ENCODE measurements at regions not wholly inside any gene's neighbourhood (a gene's known extent, or its start where the extent isn't known, plus 50 kb on each side); places are given as distances from the start of the nearest gene placed in this dataset.

GRCh38 chr11:70535191-70535971, 137.1 kb downstream of the CTTN start:
- no peak for DNase-seq (ENCODE audit: low spot score)

- no peak for DNase-seq (ENCODE audit: low spot score)
Measured at GRCh38 chr11:70536051-70536877, 137.9 kb downstream of the CTTN start.

DNA sequence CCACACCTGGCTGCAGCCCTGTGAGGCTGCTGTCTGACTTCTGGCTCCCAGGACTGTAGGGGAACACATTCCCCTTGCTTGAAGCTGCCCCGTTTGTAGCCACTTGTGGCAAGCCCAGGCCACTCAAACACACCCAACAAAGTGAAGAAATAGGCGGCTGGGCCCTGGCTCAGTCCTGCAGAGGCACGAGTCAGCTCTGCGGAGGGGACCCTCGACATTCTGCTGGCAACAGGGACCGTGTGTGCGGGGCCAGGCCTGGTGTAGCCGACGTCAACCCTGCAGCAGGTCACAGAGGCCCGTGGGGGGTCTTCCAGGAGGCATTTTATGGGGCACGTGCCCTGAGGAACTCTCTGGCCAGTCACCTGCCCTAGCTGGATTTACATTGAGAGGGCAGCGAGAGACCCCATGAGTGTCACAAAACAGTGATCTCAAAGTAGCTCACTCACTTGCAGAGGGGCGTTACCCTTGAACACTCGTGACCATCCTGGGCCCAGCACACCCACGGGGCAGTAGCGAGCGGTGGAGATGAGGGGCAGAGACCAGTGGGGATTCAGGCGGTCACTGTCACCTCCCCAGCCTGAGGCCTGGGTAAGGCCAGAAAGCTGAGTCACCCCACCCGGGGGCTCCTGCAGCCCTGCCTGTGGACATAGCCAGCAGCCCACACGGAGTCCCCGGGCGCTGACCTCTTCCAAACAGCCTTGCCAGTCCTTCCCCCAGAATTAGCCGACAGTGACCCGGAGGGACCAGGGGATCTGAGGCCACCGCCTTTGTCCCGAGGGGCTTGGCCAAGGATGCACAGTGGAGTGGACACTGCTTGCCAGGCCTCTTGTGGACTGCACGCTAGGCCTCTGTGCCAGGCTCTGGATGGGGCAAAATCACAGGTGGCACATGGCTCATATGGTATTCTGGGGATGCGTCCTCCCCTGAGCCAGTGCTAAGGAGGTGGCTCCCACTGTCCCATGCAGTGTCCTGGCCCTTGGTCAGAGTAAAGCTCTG, 139.5 kb downstream of the CTTN start:
- no peak for DNase-seq (ENCODE audit: low spot score)

- no peak for DNase-seq (ENCODE audit: low spot score)
Measured at GRCh38 chr11:70538641-70539359, 140.5 kb downstream of the CTTN start.

GRCh38 chr11:70539360-70540095, 141.2 kb downstream of the CTTN start:
- no peak for DNase-seq (ENCODE audit: low spot score)

DNA sequence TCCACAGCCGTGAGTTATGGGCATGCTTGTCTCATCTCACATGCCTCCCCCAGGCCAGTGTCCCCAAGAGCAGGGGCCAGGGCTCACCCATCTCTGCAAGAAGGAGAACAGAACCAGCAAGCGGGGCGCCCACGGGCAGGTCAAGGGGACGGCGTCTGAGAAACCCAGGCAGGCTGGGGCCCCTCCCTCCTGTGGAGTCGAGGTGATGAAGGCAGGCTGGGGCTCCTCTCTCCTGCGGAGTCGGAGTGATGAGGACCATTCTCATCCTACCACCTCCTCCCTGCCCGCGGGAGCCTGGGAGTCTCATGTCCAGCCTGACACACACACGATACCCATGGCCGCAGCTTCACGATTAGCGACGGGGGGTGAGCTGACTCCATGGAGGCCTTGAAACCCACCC, 141.9 kb downstream of the CTTN start:
- no peak for DNase-seq (ENCODE audit: low spot score)

- DNase-seq (ENCODE audit: low spot score): no peak
Measured at GRCh38 chr11:70541176-70541575, 142.8 kb downstream of the CTTN start.

GRCh38 chr11:70541699-70542098, 143.4 kb downstream of the CTTN start:
- DNase-seq (ENCODE audit: low spot score): no peak

GRCh38 chr11:70542406-70542805, 144.1 kb downstream of the CTTN start:
- no peak for DNase-seq (ENCODE audit: low spot score)

- no peak for DNase-seq (ENCODE audit: low spot score)
Measured at GRCh38 chr11:70542811-70543210, 144.5 kb downstream of the CTTN start.

DNA sequence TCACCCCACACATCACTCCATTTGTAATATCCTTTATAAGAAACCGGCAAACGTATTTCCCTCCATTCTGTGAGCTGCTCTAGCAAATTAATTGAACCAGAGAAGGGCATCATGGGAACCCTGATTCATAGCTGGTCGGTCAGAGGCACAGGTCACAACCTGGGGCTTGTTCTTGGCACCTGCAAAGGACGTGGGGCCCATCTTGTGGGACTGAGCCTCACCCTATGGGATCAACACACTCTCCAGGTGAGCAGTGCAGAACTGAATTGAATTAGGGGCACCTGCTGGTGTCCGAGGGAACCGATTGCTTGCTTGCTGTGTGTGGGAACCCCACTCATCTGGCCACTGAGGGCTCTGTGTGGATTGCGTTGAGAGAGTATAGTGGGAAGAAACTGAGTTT, 145.3 kb downstream of the CTTN start:
- no peak for DNase-seq (ENCODE audit: low spot score)

DNA sequence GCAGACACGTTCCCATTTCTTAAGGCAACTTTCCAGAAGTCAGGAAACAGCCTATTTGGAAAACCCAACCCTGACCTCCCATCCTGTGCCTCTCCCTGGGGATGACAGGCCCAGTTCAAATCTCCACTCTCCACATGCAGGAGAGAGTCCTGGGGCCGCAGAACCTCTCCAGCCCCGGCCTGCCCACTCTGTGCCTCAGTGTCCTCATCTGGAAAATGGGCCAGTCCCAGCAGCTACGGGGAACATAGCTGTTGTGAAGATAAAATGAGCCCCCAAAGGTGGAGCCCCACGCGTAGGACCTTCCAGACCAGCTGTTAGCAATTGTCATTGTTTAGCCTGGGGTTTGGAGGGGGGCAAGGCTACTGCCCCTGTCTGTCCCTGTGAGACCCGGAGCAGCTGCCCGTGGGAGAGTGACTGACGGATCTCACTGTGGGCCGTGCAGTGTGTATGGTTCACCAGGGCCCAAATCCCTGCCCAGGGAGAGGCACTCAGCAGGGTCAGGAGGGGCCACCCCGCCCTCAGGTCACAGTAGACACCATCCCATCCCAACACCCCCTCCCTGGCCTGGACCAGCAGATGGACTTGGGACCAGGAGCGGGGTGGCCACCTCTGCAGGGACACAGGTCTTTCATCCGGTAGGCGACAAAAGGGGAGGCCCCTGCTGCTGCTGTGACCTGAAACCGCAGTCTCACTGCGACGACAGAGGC, 145.9 kb downstream of the CTTN start:
- no peak for DNase-seq (ENCODE audit: low spot score)

DNA sequence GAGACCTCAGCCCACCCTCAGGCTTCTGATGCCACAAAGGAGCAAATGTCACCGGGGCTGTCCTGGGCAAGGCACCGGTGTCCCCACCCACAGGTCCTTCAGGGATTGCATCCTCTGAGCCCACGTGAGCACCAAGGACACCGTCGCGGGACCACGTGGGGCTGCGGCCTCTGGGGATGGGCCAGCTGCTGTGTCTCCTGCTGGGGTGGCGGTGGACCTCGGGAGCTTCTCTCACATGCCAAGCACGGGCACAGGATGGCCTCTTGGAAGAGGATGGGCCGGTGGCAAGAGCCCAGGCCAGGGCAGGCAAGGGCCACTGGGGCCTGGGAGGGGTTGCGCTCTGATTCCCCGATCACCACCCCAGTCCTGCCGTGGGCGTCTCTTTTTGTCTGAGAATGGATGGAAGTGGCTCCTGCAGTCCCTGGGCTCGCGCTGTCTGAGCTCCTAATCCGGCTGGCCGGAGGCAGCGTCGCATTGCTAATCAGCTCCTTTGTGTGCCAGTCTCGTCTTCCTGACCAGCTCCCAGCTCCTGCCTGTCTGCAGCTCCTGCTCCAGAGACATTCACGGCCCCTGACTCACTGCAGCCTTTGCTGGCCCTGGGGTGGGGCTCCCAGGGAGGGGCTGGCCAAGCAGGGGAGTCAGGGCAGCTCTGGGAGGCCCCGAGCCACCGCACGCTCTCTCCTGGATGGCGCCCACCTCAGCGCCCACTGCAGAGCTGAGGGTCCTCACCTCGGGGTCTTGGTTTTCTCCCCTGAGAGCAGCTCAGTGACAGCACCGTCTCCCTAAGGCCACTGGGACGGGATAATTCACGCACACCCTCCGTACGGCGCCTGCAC, 146.7 kb downstream of the CTTN start:
- DNase-seq (ENCODE audit: low spot score): no peak

- DNase-seq (ENCODE audit: low spot score): no peak
Measured at GRCh38 chr11:70545610-70545912, 147.2 kb downstream of the CTTN start.

DNA sequence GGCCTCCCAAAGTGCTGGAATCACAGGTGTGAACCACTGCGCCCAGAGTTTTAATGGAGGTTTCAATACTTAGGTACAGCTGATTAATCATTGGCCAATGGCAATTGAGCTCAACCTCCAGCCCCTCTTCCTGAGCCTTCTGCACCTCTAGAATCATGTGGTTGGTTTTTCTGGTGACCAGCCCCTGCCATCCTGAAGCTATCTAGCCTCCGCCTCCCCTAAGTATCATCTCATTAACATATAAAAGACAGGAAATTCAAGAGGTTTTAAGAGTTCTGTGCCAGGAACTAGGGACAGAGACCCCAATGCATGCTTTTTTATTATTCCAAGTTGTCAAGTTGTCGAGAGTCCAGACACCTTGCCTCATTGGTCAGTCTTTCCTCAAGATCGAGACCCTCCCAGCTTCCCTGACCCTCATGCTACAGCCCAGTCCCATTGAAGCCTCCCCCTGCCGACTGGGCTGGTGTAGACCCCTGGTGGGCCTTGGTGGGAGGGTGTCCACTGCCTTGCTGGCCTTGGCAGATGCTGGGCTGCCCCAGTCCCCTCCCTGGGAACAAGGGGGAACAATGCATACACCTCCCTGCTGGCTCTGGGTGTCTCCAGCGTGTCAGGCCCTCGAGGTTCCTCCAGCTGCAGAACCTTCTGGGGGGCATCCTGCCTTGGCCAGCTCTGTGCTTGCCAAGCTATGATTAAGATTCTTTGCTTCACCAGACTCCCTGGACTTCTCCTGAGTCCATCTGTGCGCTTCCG, 148.0 kb downstream of the CTTN start:
- no peak for DNase-seq (ENCODE audit: low spot score)

DNA sequence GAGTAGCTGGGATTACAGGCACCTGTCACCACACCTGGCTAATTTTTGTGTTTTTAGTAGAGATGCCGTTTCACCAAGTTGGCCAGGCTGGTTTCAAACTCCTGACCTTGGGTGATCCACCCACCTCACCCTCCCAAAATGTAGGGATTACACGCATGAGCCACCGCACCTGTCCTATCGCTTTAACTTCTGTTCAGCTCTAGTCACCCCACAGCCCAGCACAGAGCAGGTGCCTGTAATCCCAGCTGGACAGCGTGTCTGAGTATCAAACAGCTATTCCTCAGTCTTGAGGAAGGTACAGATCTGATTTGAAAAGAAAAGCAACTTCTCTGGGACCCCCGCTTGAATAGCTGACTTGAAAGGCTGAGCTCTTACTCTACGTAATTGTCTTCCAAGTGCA, 149.1 kb downstream of the CTTN start:
- no peak for DNase-seq (ENCODE audit: low spot score)

GRCh38 chr11:70547821-70548670, 149.7 kb downstream of the CTTN start:
- no peak for DNase-seq (ENCODE audit: low spot score)

- DNase-seq (ENCODE audit: low spot score): no peak
Measured at GRCh38 chr11:70548976-70549375, 150.6 kb downstream of the CTTN start.
